ENCODE measurements at regions not wholly inside any gene's neighbourhood (a gene's known extent, or its start where the extent isn't known, plus 50 kb on each side); places are given as distances from the start of the nearest gene placed in this dataset.

- TF ChIP-seq CTCF (conservative IDR thresholded peaks at IDR 0.05 in 1 of 2, IDR thresholded peaks at IDR 0.05 in 1 of 2; ENCODE audit: low read depth in 1 of 2, low read length in 2 of 2) (no peak), EZH2 (IDR thresholded peaks at IDR 0.05; ENCODE audit: low read length, missing control alignments) (no peak)
Observed at GRCh38 chr10:118823256-118823907, 68.6 kb upstream of the CACUL1 start.

Measured in fibroblast of lung (primary cell).